OCI-M2 (cell line): ENCODE measurements at regions not wholly inside any gene's neighbourhood (a gene's known extent, or its start where the extent isn't known, plus 50 kb on each side); places are given as distances from the start of the nearest gene placed in this dataset.
"Not testable (repeated sequence)": the region's sequence is repeated elsewhere in the genome, so short reads cannot be mapped to it uniquely, and the experiment has no call there.

Experiments used
- DNase-seq: peaks from one replicate; lab custom pipeline; 2025; ENCODE audit not compliant: unreplicated experiment; lab: John Stamatoyannopoulos, UW

GRCh38 chr3:144585408-144585807 lies 613.8 kb downstream of the DIPK2A start:
- DNase-seq, result no peak

DNA sequence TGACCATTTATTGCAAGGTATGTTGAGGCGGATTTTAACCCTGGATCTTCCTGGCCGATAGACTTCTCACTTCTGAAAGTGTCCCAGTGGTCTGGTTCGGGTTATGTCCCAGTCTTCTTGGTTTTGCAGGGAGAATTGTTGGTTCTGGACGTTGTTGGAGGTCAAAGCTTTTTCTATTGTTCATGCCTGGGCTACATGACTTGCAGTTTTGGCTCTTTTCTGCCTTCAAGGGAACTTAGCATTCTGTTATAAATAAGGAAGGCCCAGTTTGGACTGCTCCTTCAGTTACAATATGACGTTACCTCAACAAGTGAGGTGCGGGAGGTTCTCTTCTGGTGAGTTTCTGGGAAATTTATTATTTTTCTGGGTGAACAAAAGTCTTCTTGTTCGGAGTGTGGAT lies 614.3 kb downstream of the DIPK2A start:
- DNase-seq, result no peak

GRCh38 chr3:144586382-144586781 lies 614.8 kb downstream of the DIPK2A start:
- no peak for DNase-seq

GRCh38 chr3:144590854-144591253 lies 619.2 kb downstream of the DIPK2A start:
- DNase-seq, result no peak

DNA sequence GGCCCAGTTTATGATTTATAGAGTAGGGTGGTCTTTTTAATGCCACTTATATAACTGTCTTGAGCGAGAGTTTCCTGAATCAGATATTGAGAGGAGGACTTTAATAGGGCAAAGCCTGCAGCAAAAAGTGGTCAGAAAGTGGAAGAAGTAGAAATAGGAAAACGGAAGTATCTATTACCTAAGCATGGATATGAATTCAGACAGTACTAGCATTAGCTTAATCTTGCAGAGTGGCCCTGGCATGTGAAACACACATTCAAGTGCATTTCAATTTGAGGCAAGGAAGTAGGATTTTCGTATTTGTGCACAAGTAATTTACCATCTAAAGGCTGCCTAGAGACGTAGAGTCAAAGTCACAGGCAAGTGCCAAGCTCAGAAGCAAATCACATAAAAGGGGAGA lies 622.3 kb downstream of the DIPK2A start:
- no peak for DNase-seq

DNA sequence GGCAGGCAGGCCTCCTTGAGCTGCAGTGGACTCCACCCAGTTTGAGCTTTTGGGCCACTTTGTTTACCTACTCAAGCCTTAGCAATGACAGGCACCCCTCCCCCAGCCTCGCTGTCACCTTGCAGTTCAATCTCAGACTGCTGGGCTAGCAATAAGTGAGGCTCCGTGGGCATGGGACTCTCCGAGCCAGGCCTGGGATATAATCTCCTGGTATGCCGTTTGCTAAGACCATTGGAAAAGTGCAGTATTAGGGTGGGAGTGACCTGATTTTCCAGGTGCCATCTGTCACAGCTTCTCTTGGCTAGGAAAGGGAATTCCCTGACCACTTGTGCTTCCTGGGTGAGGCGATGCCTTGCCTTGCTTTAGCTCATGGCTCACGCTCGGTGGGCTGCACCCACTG lies 648.6 kb downstream of the DIPK2A start:
- not testable (repeated sequence) for DNase-seq

DNA sequence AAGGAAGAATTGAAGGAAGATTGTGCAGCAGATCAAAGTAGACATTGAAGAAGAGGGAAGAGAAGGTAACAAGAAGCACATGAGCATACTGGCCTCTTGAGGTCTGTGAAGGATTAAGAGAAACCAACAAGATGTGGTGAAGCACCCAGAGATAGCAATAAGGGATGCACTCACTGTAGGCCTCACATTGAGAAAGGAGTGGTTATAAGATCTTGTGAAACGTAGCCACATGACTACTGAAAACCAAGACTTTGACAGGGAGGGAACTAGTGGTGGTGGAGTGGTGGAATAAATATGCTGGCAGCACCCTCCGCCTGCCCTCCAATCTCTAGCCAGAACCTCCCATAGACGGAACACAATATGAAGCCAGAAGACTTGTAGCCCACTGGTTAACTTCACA lies 651.2 kb downstream of the DIPK2A start:
- no peak for DNase-seq

DNA sequence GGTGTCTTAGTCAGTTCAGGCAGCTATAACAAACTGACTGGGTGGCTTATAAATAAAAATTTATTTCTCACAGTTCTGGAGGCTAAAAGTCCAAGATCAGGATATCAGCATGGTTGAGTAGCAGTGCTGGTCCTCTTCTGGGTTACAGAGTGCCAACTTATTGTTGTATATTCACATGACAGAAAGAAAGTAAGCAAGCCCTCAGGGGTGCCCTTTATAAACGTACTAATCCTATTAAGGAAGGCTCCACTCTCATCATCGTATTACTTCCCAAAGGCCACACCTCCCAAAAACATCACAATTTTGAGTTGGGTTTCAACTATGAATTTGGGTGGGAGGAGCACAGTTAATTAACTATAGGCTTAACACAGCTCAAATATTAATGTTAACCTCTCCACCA lies 653.0 kb downstream of the DIPK2A start:
- no peak for DNase-seq

- DNase-seq, result no peak
Observed at GRCh38 chr3:144626835-144627234, 655.2 kb downstream of the DIPK2A start.

DNA sequence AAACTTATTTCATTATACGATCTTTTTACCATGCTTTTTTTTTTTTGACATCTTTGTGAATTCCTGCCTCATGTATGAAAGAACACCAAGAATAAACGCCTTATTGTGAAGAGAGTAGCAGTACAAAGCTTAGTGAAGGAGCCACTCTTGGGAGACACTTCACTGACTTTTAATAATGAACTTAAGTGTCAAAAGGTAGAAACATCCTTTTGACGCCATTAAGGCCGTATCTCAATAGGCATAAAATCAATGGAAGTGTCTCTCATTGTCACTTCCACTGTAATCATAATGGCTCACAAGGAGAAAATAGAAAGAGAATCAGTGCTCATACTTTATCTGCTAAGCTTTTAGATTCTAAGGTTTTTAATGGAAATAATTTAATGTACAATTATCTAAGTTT lies 657.8 kb downstream of the DIPK2A start:
- DNase-seq, result no peak

GRCh38 chr3:144636833-144637232 lies 665.2 kb downstream of the DIPK2A start:
- DNase-seq, result no peak

DNA sequence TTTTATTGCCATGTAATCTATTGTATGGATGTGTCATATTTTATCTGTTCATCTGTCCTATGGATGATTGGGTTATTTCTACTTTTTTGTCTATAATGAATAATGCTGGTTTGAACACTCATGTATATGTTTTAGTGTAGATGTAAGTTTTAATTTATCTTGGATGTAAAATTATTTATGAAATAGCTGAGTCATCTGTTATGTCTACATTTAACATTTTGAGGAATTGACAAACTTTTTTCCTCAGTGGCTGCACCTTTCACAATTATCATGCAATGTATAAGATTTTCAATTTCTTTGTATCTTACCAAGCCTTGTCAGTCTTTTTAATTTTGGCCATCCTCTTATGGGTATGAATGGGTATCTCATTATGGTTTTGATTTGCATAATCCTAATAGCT lies 666.4 kb downstream of the DIPK2A start:
- DNase-seq, result no peak

- DNase-seq, result no peak
Observed at GRCh38 chr3:144643771-144644198, 672.2 kb downstream of the DIPK2A start.

DNA sequence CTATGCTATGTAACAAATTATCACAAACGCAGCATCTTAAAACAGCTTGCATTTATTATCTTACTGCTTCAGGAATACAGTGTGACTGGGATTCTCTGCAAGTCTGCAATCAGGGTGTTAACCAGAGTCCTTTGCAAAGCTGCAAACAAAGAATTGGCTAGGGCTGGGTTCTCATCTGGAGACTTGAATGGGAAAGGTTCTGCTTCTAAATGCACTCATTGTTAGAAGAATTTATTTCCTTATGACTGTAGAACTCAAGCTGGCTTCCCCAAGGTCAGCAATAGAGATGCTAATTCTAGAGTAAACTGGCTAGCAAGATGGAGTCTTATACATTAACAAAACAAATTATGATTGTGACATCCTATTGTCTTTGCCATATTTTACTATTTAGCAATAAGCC lies 673.7 kb downstream of the DIPK2A start:
- DNase-seq, result no peak

GRCh38 chr3:144650380-144650779 lies 678.8 kb downstream of the DIPK2A start:
- DNase-seq, result no peak

GRCh38 chr3:144652573-144652972 lies 681.0 kb downstream of the DIPK2A start:
- DNase-seq, result no peak

GRCh38 chr3:144655423-144655822 lies 683.8 kb downstream of the DIPK2A start:
- no peak for DNase-seq

GRCh38 chr3:144660186-144660585 lies 688.6 kb downstream of the DIPK2A start:
- no peak for DNase-seq

DNA sequence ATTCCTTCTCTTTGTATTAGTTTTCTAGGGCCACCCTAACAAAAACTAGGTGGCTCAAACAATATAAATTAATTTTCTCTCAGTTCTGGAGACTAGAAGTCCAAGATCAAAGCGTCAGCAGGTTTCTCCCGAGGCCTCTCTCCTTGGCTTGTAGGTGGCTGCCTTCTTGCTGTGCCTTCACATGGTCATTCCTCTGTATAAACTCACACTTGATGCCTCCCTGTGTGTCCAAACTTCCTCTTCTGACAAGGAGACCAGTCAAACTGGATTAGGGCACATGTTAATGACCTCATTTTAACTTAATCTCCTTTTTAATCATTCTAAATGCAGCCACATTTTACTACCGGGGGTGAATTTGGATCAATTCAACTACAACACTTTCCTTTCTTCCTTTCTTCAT lies 691.1 kb downstream of the DIPK2A start:
- no peak for DNase-seq

- DNase-seq, result no peak
Observed at GRCh38 chr3:144663456-144664436, 692.1 kb downstream of the DIPK2A start.

GRCh38 chr3:144665567-144666053 lies 694.0 kb downstream of the DIPK2A start:
- no peak for DNase-seq

- DNase-seq, result no peak
Observed at GRCh38 chr3:144670571-144670970, 698.9 kb downstream of the DIPK2A start.

- no peak for DNase-seq
Observed at GRCh38 chr3:144677103-144677502, 705.5 kb downstream of the DIPK2A start.
